22Rv1 (cell line): ENCODE measurements at regions not wholly inside any gene's neighbourhood (a gene's known extent, or its start where the extent isn't known, plus 50 kb on each side); places are given as distances from the start of the nearest gene placed in this dataset.

Experiments used
- CTCF ChIP-seq: fragments of 450-650 bp; IDR thresholded peaks from 2 replicates; pipeline ENCODE4 v1.5.1; 2017; ENCODE audit warnings: mild to moderate bottlenecking
- ZFX ChIP-seq: fragments of 450-650 bp; IDR thresholded peaks from 2 replicates; pipeline ENCODE4 v1.6.1; 2017; ENCODE audit warnings: antibody characterized with exemption, borderline replicate concordance

GRCh38 chr5:9766581-9766980 lies 136.4 kb upstream of the TAS2R1 start:
- TF ChIP-seq CTCF (no peak), ZFX (no peak)
